SK-N-DZ (cell line): ENCODE measurements at regions not wholly inside any gene's neighbourhood (a gene's known extent, or its start where the extent isn't known, plus 50 kb on each side); places are given as distances from the start of the nearest gene placed in this dataset.

Experiments used
- DNase-seq: peaks from one replicate; pipeline ENCODE4 v3.0.0-alpha.2; 2015; ENCODE audit warnings: low spot score

DNA sequence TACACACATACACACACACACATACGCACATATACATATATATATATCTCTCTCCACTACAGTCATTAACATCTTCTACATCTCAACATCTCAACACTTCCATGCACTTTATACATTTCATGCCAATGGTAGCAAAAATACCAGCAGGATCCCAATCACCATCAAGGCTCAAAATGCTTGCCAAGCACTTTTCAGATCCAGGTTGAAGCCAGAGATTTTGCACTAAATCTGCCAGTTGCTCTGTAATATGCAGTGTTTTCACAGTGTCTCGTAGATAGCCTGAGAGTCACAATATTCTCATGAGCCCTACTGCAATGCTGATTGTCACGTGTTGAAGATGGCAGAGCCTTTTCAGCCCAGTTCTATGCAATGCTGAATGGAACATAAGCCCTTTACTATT, 1140.9 kb upstream of the C9orf72 start:
- DNase-seq = no peak

GRCh38 chr9:28718226-28718625, 1144.9 kb upstream of the C9orf72 start:
- no peak for DNase-seq

DNA sequence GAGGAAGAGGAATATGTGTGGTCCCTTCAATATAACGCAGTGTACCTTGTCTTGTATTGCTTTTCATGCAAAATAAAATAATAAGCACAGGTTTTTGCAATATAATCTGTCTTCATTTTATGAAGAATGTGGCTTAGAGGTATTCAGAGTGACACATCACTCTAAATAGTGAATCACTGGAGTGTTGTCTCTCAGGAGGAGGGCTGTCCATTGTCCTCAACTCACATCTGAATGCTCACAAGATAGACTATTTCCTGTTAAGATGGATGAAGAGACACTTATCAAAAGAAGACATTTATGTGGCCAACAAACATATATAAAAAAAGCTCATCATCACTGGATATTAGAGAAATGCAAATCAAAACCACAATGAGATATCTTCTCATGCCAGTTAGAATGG, 1147.5 kb upstream of the C9orf72 start:
- DNase-seq = no peak

DNA sequence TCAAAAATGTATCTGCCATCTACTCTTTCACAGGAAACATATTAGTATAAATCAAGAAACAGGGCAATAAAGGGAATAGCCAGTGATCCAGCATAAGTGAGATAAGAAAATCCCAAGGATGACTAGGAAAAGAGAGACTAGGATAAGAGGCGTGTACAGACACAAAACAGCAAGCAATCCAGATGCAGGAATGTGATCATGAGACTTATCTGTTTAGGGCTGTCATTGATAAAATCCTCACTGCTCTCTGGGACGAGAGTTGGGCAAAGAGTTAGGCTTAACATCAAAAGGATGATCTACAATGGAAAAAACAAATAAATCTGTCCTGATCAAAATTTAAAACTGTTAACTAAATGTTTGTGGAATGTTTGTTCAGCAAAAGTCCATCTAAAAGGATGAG, 1156.8 kb upstream of the C9orf72 start:
- DNase-seq = peak; percentile 0

DNA sequence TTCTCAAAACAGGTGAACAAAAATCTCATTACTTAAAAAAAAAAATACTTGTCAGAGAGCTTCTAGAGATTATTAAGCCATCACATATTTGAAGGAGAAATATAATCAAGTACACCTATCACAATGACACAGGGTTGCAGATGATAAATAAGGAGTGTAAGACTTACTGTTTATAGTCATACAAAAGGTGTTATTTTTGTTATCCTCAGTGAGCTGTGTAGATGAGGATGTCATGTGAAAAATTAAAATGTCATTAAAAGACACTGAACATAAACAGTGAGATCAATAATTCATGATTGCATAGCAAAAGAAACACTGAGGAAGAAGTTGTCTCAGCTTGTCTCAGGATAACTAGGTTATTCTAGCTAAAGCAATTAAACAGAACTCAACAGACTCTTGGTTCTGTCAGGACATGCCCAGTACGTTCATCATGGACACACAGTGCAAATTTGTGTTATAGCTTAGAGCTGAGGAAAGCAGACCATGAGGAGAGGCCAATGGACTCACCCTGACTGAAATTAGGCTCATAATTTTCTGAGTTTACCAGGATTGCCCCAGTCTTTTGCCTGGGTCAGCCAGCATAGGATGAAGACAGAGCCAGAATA, 1162.6 kb upstream of the C9orf72 start:
- DNase-seq = peak; percentile 12

DNA sequence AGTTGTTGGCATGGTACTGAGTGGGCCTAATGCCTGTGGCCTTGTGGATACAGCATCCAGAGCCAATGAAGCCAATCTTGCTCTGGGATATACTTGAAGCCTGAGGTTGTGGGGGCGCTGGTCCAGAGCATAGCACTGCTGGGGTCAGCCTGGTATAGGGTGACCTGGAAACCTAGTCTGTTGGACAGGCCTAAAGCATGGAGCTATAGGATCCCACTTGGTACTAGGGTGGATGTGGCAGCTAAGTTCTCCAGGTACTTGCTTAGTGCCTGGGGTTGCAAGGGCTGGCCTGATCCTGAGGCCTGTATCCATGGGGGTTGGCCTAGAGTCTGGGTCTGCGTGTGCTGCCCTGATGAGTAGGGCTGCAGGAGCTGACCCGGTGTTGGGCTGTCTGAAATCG, 1168.2 kb upstream of the C9orf72 start:
- DNase-seq = no peak

GRCh38 chr9:28747351-28747985, 1174.2 kb upstream of the C9orf72 start:
- no peak for DNase-seq

DNA sequence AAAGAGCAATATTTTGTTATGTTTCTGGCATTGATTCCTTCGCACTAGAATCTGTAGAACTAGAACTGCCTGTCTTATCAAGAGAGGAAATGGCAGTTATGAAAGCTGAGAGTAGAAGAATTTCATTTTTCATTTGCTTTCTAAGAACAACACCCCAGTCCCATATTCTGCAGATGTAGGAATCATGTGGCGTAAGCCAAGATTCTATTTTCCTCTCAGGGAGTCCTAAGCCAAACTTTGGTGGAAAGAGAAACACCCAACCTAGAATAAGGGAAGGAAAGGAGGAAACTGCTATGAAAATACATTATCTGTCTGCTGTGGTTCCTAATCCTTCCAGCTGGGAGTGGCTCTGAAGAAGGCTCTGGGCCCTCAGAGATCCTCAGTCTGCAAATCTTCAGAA, 1176.9 kb upstream of the C9orf72 start:
- DNase-seq = no peak

DNA sequence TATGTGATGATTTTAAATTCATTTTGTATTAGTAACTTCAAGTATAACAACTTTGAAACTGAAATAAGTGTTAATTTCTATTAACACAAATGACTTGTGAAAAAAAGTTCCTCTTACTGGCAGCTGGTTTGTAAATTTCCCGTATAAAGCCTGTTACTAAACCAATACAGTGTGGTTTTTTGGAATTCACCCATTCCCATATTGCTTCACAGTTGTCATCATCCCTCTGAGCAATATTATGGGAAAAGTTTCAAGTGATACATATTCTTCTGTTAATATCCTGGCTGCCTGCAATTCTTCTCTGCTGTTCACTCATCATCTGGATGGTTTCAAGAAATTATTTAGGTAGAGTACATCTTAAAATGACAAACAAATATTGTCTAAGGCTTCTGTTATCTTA, 1185.1 kb upstream of the C9orf72 start:
- no peak for DNase-seq

GRCh38 chr9:28758971-28759370, 1185.7 kb upstream of the C9orf72 start:
- DNase-seq = no peak

DNA sequence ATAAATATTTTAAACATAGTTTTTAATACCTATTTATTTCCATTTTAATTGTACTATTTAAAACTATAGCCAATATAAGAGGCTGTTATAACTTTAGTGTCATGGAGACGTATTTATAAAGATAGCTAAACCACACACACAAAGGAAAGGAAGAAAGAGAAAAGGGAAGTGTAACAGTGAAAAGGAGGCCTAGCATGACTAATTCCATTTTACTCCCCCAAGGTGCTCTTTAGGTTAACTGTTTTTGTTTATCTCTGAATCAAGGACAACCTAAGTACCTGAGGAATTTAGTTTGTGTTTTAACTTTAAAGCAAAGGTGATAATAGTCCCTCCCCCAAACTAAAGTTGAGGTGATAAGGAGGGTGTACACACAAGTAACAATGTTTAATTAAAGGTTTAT, 1188.9 kb upstream of the C9orf72 start:
- no peak for DNase-seq

DNA sequence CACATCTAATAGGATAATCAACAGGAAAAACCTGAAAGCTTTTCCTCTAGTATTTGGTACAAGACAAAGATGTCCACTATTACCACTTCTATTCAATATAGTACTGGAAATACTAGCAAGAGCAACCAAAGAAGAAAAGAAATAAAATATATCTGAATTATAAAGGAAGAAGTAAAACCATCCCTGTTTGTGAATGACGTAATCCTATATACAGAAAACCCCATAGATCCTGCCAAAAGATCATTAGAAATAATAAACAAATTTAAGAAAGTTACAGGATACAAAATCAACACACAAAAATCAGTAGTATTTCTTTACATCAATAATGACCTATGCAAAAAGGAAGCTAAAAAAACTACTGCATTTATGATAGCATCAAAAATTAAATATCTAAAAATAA, 1191.3 kb upstream of the C9orf72 start:
- no peak for DNase-seq

- no peak for DNase-seq
Observed at GRCh38 chr9:28770226-28770625, 1196.9 kb upstream of the C9orf72 start.

DNA sequence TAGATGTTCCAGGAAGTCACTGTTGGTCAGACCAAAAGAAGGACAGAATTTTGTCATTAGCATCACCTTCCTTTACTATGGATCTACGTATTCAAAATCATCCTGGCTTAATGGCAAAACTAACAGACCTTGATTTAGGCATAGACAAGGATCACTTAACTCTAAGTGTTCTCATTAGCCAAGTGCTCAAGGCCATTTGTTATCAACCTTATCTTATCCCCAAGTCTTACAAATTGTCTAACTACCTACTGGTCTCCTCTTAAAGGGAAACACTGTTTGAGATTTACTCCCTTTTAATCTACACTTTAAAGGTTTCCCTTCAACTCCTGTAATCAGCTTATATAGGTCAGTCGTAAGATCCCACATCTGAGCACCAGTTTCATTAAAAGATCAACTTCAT, 1197.5 kb upstream of the C9orf72 start:
- no peak for DNase-seq

GRCh38 chr9:28774433-28775235, 1201.4 kb upstream of the C9orf72 start:
- peak; percentile 7 for DNase-seq

DNA sequence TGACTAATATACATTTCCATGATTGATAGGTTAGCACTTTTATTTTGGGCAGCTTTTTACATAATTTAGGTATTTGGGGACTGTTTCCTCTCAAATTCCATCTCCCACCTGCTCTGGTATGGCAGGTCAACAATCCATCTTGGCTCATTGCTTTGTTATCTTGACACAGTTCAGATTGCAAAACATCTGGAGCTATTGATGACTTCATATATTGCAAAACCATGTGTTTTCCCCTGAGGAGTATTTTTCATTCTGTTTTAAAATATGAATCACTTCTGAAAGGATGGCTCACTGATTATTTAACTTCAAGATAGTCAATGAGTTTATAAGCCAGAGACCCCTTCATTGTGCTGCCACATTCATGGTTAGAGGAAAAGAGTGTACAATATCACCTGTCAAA, 1206.0 kb upstream of the C9orf72 start:
- DNase-seq = peak; percentile 39

DNA sequence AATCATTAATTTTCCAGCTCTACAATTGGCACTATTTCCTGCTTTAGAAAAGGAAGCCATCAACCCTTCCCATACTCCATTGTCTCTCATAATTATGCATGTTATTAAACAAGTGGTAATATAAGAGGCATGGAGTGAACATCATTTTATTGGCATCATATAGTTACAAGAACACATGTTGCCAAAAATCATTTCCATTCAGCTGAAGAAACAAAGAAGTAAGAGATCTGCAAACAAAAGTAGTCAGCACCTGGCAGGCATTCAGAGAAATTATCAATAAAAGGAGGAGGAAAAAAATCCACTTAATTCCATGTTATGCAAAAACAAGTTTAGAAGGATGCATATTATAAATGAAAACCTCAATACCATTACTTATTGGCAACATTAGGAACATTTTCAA, 1208.2 kb upstream of the C9orf72 start:
- DNase-seq = no peak

- DNase-seq = no peak
Observed at GRCh38 chr9:28782630-28783029, 1209.3 kb upstream of the C9orf72 start.

GRCh38 chr9:28792716-28793115, 1219.4 kb upstream of the C9orf72 start:
- no peak for DNase-seq

GRCh38 chr9:28799876-28800275, 1226.6 kb upstream of the C9orf72 start:
- DNase-seq = no peak

- DNase-seq = no peak
Observed at GRCh38 chr9:28801144-28801799, 1228.0 kb upstream of the C9orf72 start.

DNA sequence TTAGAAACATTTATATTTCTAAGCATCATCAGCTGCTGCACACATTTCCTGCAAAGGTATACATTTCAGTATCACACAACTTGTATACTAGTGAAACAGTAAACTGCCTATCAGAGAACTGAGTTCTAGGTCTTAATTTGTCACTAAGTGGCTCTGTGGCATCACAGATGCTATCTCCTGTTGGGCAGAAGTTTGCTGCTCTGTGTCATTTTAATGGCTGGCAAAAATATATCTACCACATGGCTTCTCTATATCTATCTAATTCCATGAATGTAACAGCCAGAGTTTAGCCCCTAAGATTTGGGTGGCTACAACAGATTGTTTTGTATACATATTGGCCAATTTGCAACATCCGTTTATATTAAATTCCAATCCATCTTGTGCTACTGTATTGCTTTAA, 1231.9 kb upstream of the C9orf72 start:
- peak; percentile 37 for DNase-seq
